Uterus (tissue), 3 donors: ENCODE measurements at regions not wholly inside any gene's neighbourhood (a gene's known extent, or its start where the extent isn't known, plus 50 kb on each side); places are given as distances from the start of the nearest gene placed in this dataset.

Source experiments
- DNase-seq, 2 donors: peaks; one replicate each; pipeline ENCODE4 v3.0.0-alpha.2; 2019 to 2020
- H3K27ac ChIP-seq, 2 donors: fragments of 200-600 bp; sonication (generic); 1 replicate in 1 of 2; 2 replicates in 1 of 2; pipeline ENCODE4 v1.5.1; 2016 to 2018
- H3K27me3 ChIP-seq, 2 donors: fragments of 200-600 bp; sonication (generic); one replicate each; pipeline ENCODE4 v1.5.1; 2018 to 2019; ENCODE audit warnings: control low read depth in 1 of 2
- H3K36me3 ChIP-seq, 2 donors: fragments of 200-600 bp; sonication (generic); one replicate each; pipeline ENCODE4 v1.5.1; 2019; ENCODE audit warnings: control low read depth in 1 of 2
- H3K4me1 ChIP-seq, 2 donors: fragments of 200-600 bp; sonication (generic); one replicate each; pipeline ENCODE4 v1.5.1; 2018 to 2019; ENCODE audit warnings: control low read depth in 1 of 2
- H3K4me3 ChIP-seq, 2 donors: fragments of 200-600 bp; sonication (generic); 1 replicate in 1 of 2; 2 replicates in 1 of 2; pipeline ENCODE4 v1.5.1; 2018 to 2019; ENCODE audit warnings: mild to moderate bottlenecking in 1 of 2
- H3K9me3 ChIP-seq, 2 donors: fragments of 200-600 bp; sonication (generic); one replicate each; pipeline ENCODE4 v1.5.1; 2019; ENCODE audit warnings: control low read depth in 1 of 2
- POLR2A ChIP-seq, 2 donors: fragments of 450-650 bp; IDR thresholded peaks; one replicate each; pipeline ENCODE4 v1.6.1; 2016; ENCODE audit warnings: antibody characterized with exemption in 2 of 2, mild to moderate bottlenecking in 1 of 2, moderate library complexity in 1 of 2
- intact Hi-C: fragments of 100-400 bp; cut with DNase I; formaldehyde crosslinking; loops from one replicate; pipeline ENCODE4 v1.15.1; 2023; ENCODE audit warnings: low total_unique reads
- TF ChIP-seq, protein P1 (sequence below), 4 experiments: fragments of 200-600 bp in 2 of 4; fragments of 450-650 bp in 2 of 4; sonication (generic) in 2 of 4; IDR thresholded peaks; one replicate each; pipeline ENCODE4 v1.5.1; 2016 to 2019; ENCODE audit warnings: antibody characterized with exemption in 4 of 4, mild to moderate bottlenecking in 2 of 4, moderate library complexity in 1 of 4
- donor health status: DM: yes; HTN: yes; CAD: no.

DNA sequence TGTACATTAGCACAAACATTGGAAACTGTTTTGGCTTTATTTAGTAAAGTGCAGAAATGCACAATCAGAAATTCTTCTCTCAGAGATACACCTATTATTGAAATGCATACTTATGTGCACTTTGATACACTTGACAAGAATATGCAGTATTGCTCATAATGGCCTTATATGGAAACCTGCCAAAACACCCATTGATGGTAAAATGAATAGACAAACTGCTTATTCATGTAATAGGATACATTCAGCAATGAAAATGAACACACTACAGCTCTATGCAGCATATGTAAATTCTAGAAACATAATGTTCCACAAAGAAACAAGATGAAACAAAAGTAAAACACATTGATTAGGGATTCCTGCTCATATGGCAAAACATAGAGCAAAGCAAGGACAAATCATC lies 223.9 kb downstream of the S1PR1 start:
- intact Hi-C loops = no loop called here
- DNase-seq = no peak
- H3K4me1 ChIP-seq = no peaks in the 10 kb centered on the region
- no peaks in the 10 kb centered on the region for H3K36me3 ChIP-seq
- no peak overlapping the region for H3K4me3 ChIP-seq
- TF ChIP-seq POLR2A (IDR thresholded peaks at IDR 0.05) = no peak
- TF ChIP-seq, protein P1, sequence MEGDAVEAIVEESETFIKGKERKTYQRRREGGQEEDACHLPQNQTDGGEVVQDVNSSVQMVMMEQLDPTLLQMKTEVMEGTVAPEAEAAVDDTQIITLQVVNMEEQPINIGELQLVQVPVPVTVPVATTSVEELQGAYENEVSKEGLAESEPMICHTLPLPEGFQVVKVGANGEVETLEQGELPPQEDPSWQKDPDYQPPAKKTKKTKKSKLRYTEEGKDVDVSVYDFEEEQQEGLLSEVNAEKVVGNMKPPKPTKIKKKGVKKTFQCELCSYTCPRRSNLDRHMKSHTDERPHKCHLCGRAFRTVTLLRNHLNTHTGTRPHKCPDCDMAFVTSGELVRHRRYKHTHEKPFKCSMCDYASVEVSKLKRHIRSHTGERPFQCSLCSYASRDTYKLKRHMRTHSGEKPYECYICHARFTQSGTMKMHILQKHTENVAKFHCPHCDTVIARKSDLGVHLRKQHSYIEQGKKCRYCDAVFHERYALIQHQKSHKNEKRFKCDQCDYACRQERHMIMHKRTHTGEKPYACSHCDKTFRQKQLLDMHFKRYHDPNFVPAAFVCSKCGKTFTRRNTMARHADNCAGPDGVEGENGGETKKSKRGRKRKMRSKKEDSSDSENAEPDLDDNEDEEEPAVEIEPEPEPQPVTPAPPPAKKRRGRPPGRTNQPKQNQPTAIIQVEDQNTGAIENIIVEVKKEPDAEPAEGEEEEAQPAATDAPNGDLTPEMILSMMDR (IDR thresholded peaks at IDR 0.05) = no peak
- no peaks in the 10 kb centered on the region for H3K27me3 ChIP-seq
- H3K27ac ChIP-seq = no peak overlapping the region
- H3K9me3 ChIP-seq = no peaks in the 10 kb centered on the region

DNA sequence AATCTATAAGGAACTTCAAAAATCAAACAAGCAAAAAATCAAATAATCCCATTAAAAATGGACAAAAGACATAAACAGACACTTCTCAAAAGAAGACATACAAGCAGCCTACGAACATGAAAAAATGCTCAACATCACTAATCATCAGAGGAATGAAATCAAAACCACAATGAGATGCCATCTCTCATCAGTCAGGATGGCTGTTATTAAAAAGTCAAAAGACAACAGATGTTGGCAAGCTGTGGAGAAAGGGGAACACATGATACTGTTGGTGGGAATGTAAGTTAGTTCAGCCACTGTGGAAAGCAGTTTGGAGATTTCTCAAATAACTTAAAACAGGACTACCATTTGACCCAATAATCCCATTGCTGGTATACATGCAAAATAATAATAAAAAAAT lies 226.4 kb downstream of the S1PR1 start:
- TF ChIP-seq POLR2A (IDR thresholded peaks at IDR 0.05) = no peak
- TF ChIP-seq, protein P1 (IDR thresholded peaks at IDR 0.05) = no peak
- Histone ChIP-seq H3K4me1 (no peaks in the 10 kb centered on the region), H3K9me3 (no peaks in the 10 kb centered on the region), H3K27ac (no peak overlapping the region), H3K36me3 (no peaks in the 10 kb centered on the region), H3K27me3 (no peaks in the 10 kb centered on the region), H3K4me3 (no peak overlapping the region)
- intact Hi-C loops = no loop called here
- no peak for DNase-seq

DNA sequence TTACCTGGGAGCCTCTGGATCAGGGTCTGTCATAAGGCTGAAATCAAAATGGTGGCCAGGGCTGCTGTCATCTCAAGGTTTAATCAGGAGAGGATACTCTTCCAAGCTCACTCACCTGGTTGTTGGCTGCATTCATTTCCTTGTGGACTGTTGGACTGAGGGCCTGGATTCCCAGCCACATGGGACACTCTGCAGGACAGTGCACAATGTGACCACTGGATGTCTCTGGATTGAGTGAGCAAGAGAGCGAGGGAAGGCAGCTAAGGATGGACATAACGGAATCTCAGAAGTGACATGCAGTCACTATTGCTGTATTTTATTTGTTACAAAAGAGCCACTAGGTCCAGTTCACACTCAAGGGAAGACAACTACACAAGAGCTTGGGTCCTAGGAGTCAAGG lies 229.1 kb downstream of the S1PR1 start:
- Histone ChIP-seq H3K4me1 (no peaks in the 10 kb centered on the region), H3K4me3 (no peak overlapping the region), H3K27me3 (no peaks in the 10 kb centered on the region), H3K9me3 (no peaks in the 10 kb centered on the region), H3K36me3 (no peaks in the 10 kb centered on the region), H3K27ac (no peak overlapping the region)
- intact Hi-C loops = no loop called here
- DNase-seq = no peak
- no peak for TF ChIP-seq POLR2A (IDR thresholded peaks at IDR 0.05)
- TF ChIP-seq, protein P1 (IDR thresholded peaks at IDR 0.05) = no peak

- no peak for DNase-seq
- TF ChIP-seq POLR2A (IDR thresholded peaks at IDR 0.05) = no peak
- TF ChIP-seq, protein P1 (IDR thresholded peaks at IDR 0.05) = no peak
- H3K27me3 ChIP-seq = no peaks in the 10 kb centered on the region
- intact Hi-C loops = no loop called here
- no peaks in the 10 kb centered on the region for H3K9me3 ChIP-seq
- H3K36me3 ChIP-seq = no peaks in the 10 kb centered on the region
- no peak overlapping the region for H3K27ac ChIP-seq
- H3K4me1 ChIP-seq = no peaks in the 10 kb centered on the region
- no peak overlapping the region for H3K4me3 ChIP-seq
Measured at GRCh38 chr1:101474039-101474665, 237.3 kb downstream of the S1PR1 start.

- Histone ChIP-seq H3K36me3 (no peaks in the 10 kb centered on the region), H3K27me3 (no peaks in the 10 kb centered on the region), H3K27ac (no peak overlapping the region), H3K9me3 (no peaks in the 10 kb centered on the region), H3K4me1 (no peaks in the 10 kb centered on the region), H3K4me3 (no peak overlapping the region)
- intact Hi-C loops = no loop called here
- no peak for TF ChIP-seq POLR2A (IDR thresholded peaks at IDR 0.05)
- TF ChIP-seq, protein P1 (IDR thresholded peaks at IDR 0.05) = no peak
- no peak for DNase-seq
Measured at GRCh38 chr1:101476541-101476940, 239.7 kb downstream of the S1PR1 start.
